ENCODE measurements at regions not wholly inside any gene's neighbourhood (a gene's known extent, or its start where the extent isn't known, plus 50 kb on each side); places are given as distances from the start of the nearest gene placed in this dataset.

- H3K9me2 ChIP-seq (ENCODE audit: insufficient read depth, low read length) = no peaks in the 10 kb centered on the region
- no peaks in the 10 kb centered on the region for H3K9me3 ChIP-seq (ENCODE audit: low read length)
- H3K9ac ChIP-seq (ENCODE audit: low read length) = no peak overlapping the region
- no peaks in the 10 kb centered on the region for H3K27me3 ChIP-seq (ENCODE audit: insufficient read depth, low read depth, low read length)
- H3K4me3 ChIP-seq (ENCODE audit: low read length) = no peak overlapping the region
- H3K36me3 ChIP-seq (ENCODE audit: insufficient read depth, low read length) = no peaks in the 10 kb centered on the region
- TF ChIP-seq REST (IDR thresholded peaks at IDR 0.05; ENCODE audit: borderline replicate concordance) (no peak), POLR2AphosphoS5 (IDR thresholded peaks at IDR 0.05) (no peak), CTCF (IDR thresholded peaks at IDR 0.05; ENCODE audit: poor library complexity, severe bottlenecking) (no peak), MXI1 (conservative IDR thresholded peaks at IDR 0.05; ENCODE audit: poor library complexity, severe bottlenecking) (no peak), SMC3 (conservative IDR thresholded peaks at IDR 0.05; ENCODE audit: poor library complexity) (no peak), EP300 (conservative IDR thresholded peaks at IDR 0.05; ENCODE audit: poor library complexity, severe bottlenecking) (no peak), EZH2 (IDR thresholded peaks at IDR 0.05; ENCODE audit: borderline replicate concordance, insufficient read depth, low read length, poor library complexity, severe bottlenecking) (no peak), TAF1 (IDR thresholded peaks at IDR 0.05; ENCODE audit: low read depth) (no peak), RAD21 (conservative IDR thresholded peaks at IDR 0.05) (no peak)
- H4K20me1 ChIP-seq (ENCODE audit: insufficient read depth) = no peaks in the 10 kb centered on the region
- H2AFZ ChIP-seq (ENCODE audit: low read depth, low read length) = no peak overlapping the region
- no peaks in the 10 kb centered on the region for H3K79me2 ChIP-seq (replicated peaks; ENCODE audit: insufficient read depth, low read length)
- H3F3A ChIP-seq (ENCODE audit: insufficient read depth, low read length, poor library complexity, severe bottlenecking) = no peaks in the 10 kb centered on the region
- H3K27ac ChIP-seq (ENCODE audit: low read length) = no peak overlapping the region
- H3K4me2 ChIP-seq (ENCODE audit: low read length) = no peak overlapping the region
These were observed 258.3 kb downstream of the ETS1 start for GRCh38 chr11:128328955-128329551.

GRCh38 chr11:128327274-128327673, 260.1 kb downstream of the ETS1 start:
- no peaks in the 10 kb centered on the region for H4K20me1 ChIP-seq (ENCODE audit: insufficient read depth)
- H3K27ac ChIP-seq (ENCODE audit: low read length) = peak overlapping the region; percentile 70
- TF ChIP-seq REST (IDR thresholded peaks at IDR 0.05; ENCODE audit: borderline replicate concordance) = peak; percentile 58
- no peak for TF ChIP-seq MXI1 (conservative IDR thresholded peaks at IDR 0.05; ENCODE audit: poor library complexity, severe bottlenecking)
- no peak for TF ChIP-seq RAD21 (conservative IDR thresholded peaks at IDR 0.05)
- TF ChIP-seq EP300 (conservative IDR thresholded peaks at IDR 0.05; ENCODE audit: poor library complexity, severe bottlenecking) = peak; percentile 92
- TF ChIP-seq CTCF (IDR thresholded peaks at IDR 0.05; ENCODE audit: poor library complexity, severe bottlenecking) = no peak
- TF ChIP-seq POLR2AphosphoS5 (IDR thresholded peaks at IDR 0.05) = peak; percentile 66
- no peak for TF ChIP-seq EZH2 (IDR thresholded peaks at IDR 0.05; ENCODE audit: borderline replicate concordance, insufficient read depth, low read length, poor library complexity, severe bottlenecking)
- no peak for TF ChIP-seq SMC3 (conservative IDR thresholded peaks at IDR 0.05; ENCODE audit: poor library complexity)
- TF ChIP-seq TAF1 (IDR thresholded peaks at IDR 0.05; ENCODE audit: low read depth) = no peak

More at GRCh38 chr11:128327274-128327673, 260.1 kb downstream of the ETS1 start:
- Histone ChIP-seq H3F3A (ENCODE audit: insufficient read depth, low read length, poor library complexity, severe bottlenecking) (no peaks in the 10 kb centered on the region), H3K79me2 (replicated peaks; ENCODE audit: insufficient read depth, low read length) (no peaks in the 10 kb centered on the region), H3K27me3 (ENCODE audit: insufficient read depth, low read depth, low read length) (no peaks in the 10 kb centered on the region), H3K9me2 (ENCODE audit: insufficient read depth, low read length) (no peaks in the 10 kb centered on the region), H3K4me3 (ENCODE audit: low read length) (peak overlapping the region; percentile 39), H3K9me3 (ENCODE audit: low read length) (no peaks in the 10 kb centered on the region), H2AFZ (ENCODE audit: low read depth, low read length) (no peak overlapping the region), H3K4me2 (ENCODE audit: low read length) (no peak overlapping the region), H3K36me3 (ENCODE audit: insufficient read depth, low read length) (no peaks in the 10 kb centered on the region), H3K9ac (ENCODE audit: low read length) (no peak overlapping the region)
